HPDE6-E6E7 (cell line): ENCODE measurements at regions not wholly inside any gene's neighbourhood (a gene's known extent, or its start where the extent isn't known, plus 50 kb on each side); places are given as distances from the start of the nearest gene placed in this dataset.

ENCODE experiments used
- DNase-seq: peaks from one replicate; pipeline ENCODE4 v3.0.0; 2011; ENCODE audit warnings: missing footprints; ENCODE audit errors: extremely low spot score

DNA sequence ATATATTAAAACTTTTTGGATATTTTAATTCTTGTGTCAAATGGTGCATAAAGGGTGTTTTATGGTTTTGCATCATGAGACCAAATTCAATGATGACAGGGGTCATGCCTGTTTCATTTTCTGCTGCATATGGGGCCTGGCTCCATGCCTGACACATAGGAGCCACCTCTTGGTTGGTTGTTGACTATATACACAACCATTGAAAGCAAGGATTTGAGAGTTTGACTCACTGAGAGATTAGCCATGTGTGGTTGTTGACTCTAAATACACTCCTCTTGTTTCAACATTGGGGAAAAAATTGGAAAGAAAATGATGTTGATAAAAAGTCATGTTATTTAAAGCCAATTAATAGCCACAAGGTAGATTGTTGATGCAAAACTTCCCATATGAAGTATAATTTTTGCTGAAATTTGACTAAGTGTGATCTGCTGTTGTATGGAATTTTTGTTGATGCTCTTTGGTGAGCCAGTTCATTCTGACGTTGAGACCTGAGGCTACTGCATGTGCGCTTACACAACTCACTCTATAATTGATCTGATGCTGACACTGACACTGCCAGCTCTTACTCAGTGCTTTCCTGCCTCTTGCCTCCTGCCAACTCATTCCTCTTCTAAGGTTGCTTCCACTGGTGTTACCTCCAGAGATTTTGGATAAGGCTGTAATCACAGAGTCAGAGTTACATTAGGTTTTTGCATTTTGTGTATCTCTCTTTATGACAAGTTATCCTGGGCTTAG is 446.2 kb upstream of the SLC14A2 start:
- DNase-seq, result no peak

DNA sequence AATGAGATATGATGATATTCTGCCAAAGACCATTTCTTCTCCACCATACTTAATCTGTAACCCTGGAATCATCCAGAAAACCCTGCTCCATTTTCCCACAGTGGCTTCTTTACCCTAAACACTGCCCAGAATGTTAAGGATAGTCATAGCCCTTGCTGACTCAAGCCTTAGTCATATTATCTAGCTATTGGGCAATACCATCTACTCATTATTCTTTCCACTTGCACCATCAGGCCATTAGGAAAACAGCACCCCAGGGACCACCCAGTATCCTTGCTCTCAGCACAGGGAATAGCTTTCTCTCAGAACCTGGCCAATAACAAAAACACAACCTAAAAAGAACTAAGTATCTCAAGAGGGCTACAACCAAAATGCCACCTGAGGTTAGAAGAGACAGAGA is 445.7 kb upstream of the SLC14A2 start:
- peak; percentile 26 for DNase-seq

DNA sequence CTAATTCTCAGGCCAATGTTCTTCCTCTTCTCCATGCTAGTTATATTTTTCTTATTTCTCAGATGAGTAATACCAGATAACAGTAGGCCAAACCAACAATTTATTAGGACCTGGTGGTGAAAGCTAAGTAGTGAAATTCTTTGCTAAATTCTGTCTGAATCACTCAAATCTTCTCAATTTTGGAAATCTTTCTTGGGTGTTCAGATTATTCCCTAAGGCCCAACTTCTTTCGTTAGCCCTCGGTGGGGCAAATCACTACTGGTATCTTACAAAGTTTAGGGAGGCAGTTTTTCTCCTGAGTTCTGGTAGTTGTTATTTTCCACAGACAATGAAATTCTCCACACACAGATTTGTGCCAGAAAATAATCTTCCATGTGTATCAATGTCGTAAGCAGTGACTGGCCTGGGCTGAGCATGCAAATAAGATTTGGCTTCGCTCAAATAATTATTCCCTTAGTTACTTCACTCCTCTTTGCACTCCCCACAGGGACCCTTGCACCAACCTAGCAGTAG is 443.5 kb upstream of the SLC14A2 start:
- DNase-seq, result no peak

DNA sequence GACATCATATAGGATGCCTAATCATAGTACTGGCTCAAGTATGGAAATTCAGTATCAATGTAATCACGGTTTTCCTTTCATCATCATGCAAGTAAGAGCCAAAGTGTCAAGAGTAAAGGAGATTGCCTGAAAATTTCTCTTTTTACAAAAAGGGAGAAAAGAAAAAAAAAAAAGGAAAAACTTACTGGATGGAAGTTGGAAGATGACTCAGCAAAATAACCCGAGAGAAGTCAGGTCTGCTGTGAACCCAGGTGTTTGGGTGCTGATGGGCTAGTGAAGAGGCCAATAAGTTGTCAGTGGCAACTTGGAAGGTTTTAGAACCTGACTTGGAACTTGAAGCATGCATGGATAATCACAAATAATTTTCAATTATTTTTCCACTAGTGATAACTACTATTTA is 441.9 kb upstream of the SLC14A2 start:
- DNase-seq, result no peak

DNA sequence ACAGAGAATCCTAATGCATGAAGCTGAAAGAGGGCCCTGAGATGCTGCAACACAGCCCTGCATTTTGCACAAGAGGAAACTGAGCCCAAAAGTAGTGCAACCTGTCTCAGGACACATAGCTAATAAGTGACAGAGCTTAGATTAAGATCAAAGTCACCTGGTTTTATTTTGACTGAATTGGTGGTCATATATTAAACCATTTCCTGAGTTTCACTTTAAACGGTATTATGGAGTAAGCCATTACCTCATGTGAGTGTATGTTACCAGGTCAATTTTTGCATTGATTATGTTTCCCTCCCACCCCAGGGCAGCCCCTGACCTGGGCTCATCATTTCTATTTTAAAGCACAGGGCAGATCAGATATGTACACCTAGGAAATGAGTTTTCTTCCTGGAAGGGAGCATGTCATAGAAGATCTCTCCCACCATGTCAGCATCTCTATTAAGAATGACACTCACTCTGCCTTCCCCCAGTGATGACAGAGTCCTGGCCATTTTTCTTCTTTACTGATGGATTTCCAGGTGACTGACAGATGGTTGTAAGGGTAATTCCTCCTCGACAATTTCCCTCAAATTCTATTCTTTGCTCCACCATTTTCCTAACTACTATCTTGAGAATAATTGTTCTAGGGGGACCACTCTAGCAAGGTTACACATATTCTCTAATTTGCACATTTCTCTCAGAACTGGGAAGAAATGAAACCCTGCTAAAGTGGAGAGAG is 441.3 kb upstream of the SLC14A2 start:
- DNase-seq, result no peak

DNA sequence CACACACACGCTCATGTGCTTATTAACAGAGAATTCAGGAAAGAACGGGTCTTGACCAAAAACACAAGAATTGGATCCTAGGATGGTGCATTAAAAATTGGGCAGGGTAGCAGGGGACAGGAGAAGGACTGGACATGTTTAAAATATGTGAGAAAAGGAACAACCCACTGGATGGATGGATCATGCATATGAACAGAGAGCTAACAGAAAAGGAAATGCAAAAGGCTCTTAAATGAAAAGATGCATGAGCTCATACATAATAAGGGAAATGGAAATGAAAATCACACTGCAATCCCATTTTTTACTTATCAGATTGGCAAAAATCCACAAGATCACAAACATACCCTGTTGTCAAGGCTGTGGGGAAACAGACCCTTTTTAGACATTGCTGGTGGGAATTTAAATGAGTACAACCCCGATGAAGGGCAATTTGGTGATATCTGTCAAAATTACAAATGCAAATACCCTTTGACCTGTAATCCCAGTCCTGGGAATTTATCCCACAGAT is 440.6 kb upstream of the SLC14A2 start:
- DNase-seq, result no peak

DNA sequence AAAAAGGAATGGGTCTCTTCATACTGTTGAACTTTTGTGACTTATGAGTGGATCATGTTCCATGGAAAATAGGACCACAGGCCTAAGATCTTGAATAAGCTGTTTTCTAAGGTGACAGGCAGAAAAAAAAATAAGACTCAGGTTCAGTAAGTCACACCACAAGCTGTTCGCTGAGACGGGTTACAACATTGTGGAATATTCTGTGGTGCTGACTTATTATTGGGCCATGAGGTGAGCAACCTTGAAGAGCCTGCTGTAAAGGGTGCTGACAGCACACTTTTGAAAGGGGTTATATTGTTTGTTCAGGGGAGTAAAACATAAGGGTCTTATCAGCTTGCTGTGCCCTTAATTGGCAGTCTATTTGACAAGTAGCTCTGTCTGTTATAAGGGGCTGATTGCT is 439.8 kb upstream of the SLC14A2 start:
- no peak for DNase-seq

DNA sequence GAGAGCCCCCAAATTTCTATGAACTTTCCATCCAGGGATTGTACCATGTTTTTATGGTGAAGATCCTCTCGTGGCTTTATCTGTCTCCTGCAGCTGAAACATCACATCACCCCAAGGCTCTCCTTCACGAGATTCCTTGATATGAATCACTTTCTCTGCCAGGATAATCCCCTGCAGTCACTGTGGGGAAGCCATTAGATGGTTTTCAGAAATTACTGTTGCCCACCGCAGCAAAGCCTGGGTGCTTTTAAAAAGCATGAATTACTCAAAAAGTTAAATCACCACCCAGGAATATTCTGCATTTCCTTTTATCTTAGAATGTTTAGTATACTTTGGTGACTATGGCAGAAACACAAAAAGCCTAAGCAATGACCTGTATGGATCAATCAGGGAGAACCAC is 428.4 kb upstream of the SLC14A2 start:
- no peak for DNase-seq

DNA sequence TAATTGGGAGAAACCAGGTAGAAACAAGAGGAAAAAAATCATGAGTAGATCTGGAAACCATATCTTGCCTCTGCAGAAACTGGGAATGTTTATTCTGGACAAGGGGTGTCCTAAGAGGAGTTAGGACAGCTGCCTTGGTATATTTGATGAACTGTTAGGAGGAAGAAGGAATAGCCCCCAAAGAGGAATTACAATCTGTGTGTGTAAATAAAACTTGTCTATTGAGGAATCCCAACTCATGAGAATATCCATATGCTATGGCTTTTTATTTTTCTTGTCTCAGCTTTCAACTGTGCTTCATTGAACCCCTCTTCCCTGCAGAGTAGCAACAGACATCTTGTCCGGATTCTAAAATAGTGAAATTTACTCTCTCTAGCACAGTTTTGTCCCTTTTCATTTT is 423.5 kb upstream of the SLC14A2 start:
- no peak for DNase-seq

DNA sequence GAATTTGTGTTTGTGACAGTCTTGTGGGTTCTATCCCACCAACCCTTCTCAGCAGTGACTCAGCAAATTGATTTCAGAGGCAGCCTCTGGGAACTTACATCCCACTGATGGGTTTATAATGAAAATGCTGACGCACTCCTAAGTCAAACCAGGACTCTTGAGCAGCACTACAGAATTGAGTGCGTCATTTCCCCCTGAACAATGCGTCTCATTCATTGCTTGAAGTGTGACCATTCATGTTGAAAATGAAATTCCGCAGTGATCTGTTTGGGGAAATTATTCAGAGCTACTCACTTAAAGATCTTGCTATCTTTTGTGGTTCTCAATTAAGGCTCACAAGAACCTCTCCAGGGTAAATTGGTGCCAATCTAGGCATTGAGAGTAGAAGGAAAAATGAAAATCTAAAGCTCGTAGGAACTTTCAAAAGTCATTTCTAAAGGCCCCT is 417.7 kb upstream of the SLC14A2 start:
- DNase-seq, result no peak

DNA sequence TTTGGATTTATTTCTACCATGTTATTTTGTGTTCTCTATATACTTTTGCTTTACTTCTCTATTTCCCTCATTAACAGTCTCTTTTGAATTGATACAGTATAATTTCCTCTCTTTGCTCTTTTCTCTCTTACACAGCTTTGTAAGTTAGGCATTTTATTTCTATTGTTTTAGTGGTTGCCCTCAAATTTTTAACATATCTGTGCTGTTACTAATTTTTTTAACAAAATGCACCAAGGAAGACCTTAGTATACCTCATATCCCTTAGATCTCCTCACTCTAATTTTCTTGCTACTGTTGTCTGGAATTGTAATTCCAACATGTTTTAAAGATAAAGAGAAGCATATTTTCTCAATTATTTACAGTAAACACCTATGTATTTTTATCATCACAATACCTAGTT is 416.8 kb upstream of the SLC14A2 start:
- no peak for DNase-seq

DNA sequence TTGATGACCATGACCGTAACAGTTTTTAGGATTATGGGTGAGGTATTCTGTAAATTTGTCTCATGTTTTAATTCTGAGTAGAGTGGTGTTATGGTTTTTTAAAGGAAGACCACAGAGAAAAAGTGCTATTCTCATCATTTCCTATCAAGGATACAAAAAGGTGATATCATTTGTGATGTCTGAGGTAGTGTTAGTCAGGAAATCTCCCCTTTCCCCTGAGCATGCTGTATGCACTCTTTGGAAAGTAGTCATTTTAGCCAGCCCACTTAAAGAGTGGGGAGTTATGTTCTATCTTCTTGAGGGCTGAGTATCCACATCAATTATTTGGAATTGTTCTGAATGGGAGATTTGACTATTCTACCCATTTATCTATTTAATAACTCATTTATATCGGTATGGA is 414.2 kb upstream of the SLC14A2 start:
- DNase-seq, result no peak

DNA sequence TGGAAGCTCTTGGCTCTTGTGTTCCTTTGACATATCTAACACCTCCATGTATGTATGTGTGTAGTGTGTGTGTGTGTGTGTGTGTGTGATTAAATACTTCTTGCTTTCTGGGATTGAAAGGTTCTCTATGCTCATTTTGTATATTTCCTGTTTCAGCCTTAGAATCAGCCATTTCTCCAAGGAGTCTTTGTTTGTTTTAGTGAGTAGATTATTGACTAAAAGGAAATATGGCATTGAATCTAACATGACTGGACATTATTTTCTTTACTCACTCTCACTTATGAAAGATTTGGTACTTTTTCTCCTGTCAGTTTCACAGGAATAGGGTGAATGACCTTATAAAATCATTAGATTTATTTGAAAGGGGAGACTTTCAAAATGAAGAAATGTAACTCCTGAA is 413.8 kb upstream of the SLC14A2 start:
- DNase-seq, result no peak

DNA sequence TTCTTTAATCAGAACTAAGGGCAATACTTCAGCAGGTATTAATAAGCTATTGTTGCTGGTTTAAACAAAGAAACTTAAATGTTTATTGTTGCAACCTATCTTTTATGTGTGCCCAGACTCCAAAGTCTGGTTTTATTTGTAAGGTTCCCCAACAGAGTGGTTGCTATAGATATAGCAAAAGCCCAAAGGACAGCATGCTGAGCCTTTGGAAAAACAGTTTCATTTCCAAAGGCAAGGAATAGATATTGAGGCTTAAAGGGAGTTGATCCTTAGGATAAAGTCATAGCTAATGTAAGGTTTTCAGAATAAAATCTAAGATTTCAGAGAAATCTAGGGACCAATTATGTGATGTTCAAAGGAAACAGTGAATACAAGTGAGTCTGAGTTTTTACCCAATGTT is 413.2 kb upstream of the SLC14A2 start:
- no peak for DNase-seq

DNA sequence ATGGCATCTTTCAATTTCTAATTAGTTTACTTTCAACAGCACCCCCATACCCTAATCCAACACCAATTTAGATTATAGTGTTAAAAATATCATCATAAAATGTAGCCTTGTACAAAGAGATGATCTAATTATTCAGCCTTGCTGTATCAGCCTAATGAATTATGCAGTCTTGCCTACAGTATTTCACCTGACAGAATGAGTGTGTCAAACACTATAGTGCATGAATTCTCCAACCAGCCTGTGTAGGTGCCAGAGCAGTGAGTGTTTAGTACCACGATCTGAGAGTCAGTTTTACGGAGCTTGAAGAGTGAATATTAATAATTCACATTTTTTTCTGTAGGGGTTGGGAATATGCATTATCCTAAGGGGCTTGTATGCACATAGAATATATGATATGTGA is 411.6 kb upstream of the SLC14A2 start:
- DNase-seq, result no peak

DNA sequence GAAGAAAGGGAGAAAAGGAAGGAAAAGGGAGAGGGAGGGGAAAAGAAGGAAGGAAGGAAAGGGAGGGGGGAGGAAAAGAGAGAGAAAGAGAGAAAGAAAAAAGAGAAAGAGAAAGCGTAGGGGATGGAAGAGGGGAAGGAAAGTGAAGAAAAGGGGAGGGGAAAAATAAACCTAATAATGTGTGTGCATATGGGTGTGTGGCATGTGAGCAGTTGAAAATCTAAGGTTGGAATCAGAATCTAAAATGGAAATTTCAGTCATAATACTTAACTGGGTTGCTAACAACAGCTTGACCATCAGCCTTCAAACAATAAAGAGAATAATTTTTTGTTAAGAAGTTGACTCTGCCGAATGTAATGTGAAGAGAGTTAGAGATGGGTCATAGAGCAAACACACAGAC is 407.9 kb upstream of the SLC14A2 start:
- no peak for DNase-seq

DNA sequence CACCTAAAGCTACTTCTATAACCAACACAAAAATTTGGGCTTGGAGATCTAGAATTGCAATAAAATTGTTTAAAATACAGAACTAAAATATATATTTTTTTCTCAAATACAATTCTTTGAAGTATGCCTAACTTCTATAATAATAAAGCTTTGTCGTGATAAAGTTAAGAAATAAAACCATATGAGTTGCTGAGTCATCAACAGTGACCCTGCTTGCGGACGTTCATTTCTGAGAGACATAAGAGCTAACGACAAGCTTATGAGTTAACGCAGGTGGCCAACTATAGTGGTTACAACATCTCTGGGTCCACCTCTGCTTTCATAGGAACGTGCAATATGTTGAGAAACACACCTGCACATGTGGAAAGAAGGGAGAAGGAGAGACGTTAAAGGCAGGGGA is 407.1 kb upstream of the SLC14A2 start:
- no peak for DNase-seq

DNA sequence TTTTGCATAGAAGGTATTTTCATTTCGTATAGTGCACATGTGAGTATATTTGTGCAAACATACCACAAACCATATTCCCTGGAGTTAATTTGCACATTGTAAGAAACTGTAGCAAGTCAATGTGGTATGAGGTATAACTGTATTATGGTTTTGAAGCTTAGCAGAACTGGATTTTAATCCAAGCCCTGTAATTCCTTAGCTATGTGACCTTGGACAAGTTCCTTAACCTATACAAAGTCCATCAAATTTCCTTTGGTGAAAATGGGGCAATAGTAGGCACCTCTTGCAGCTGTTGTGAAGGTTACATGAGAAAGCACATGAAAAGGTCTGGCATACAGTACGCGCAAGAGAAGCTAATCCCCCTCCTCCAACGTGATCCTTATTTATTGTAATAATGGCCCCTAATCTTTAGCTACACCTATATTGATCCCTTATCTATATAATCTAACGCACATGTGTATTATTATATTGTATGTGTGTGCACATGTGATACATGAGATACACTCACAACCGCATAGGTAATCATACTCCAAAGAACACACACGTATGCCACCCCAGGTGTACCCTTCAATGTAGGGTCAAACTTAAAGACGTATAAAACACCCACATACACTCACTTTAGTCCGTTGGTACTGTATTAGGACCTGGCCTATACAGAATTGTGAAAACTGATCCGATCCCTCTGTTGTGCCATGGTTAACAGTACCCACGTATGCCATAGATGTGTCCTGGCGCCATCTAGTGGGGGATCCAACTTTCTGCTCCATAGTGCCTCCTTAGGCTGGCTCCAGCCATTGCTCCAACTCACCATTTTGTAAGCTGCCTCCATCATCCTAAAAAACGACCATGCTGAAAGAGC is 402.9 kb upstream of the SLC14A2 start:
- DNase-seq, result peak; percentile 59

DNA sequence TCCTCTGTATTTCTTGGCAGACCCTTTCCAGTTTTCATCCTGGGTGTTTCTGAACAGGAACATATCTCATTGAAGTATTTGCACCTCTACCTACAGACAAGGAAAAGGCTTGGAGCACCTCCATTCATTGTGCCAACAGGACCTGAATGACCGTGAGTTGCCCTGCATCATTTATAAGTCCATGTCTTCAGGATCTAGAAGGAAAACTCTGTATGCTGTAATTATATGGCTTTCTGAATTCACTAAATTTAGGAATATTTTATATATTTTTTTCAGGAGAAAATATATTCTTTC is 402.3 kb upstream of the SLC14A2 start:
- no peak for DNase-seq

DNA sequence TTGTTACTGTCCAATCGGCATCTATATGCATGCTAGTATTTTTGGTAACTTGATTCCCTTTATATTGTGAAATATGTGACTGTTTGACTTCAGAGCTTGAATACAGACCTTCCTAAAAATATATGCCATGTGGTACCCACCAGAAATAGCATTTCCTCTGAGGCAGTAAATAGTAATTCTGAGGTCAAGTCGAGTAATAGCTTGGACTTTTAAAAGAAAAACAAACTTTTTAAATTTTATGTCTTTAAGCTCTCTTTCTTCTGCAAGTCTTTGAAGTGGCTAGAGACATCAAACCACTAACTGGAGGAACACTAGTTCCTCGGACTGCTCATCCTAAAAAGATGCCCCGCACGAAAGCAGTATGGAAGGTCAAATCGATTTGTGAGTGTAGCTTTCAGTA is 396.8 kb upstream of the SLC14A2 start:
- no peak for DNase-seq

DNA sequence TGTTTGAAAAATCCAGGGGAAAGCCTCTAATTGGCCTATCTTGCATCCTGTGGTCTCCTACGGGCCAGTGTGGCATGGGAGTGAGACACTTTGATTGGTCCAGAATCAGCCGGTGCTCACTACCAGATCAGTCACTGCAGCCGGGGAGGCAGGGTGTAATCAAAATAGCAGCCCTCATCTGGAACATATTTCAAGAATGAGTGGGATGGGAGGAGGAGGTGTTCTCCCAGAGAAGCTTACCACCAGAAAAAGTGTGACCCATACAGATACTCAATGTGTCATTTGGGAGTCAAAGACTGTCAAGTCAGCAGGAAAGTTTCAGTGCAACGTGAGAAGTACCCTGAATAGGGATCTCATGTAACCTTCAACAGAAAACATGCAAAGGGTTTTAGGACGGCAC is 393.9 kb upstream of the SLC14A2 start:
- no peak for DNase-seq

DNA sequence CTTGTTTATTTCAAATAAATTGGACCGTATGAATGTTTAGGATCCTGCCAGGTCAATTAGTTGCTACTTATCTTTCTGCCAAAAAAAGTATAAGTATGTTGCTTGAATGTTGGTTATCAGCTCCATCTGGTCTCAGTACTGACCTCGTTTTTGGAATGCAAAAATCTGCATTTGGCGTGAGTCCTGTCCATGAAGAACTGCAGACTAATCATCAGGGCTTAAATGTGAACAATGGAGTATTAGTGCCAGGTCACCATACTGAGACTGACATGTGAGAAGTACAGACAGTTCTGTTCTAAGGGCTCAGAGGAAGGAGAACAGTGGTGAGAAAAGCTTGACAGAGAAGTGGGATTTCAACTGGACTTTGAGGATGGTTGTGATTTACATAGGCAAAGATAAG is 393.1 kb upstream of the SLC14A2 start:
- no peak for DNase-seq
